ENCODE measurements at regions not wholly inside any gene's neighbourhood (a gene's known extent, or its start where the extent isn't known, plus 50 kb on each side); places are given as distances from the start of the nearest gene placed in this dataset.

DNA sequence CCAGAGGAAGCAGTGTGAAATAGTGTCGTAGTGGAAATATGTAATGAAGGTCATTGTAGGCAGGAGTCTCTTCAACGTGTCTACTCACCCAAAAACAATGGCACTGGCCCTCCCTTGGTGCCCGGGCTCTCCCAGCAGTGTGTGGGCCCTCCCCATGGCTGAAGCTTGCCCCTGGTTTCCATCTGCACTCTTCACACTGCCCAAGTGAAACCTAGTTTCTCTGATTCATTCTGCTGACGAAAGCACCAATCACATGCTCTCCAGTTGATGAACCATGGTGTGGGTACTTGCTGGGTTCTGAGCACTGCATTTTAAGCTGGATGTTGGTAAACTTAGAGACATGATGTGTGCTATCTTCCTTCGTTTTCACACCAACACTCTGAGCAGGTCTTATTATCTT lies 61.0 kb upstream of the AGBL1 start:
- DNase-seq (ENCODE audit: low read depth in 3 of 3, low spot score in 2 of 3) = no peak

- DNase-seq (ENCODE audit: low read depth in 3 of 3, low spot score in 2 of 3) = no peak
Observed at GRCh38 chr15:86021281-86022264, 58.1 kb upstream of the AGBL1 start.

GRCh38 chr15:86028961-86029360 lies 50.7 kb upstream of the AGBL1 start:
- DNase-seq (ENCODE audit: low read depth in 3 of 3, low spot score in 2 of 3) = no peak

Data from right renal cortex interstitium (tissue), 3 donors.